Amygdala (tissue), 56 donors: ENCODE measurements at regions not wholly inside any gene's neighbourhood (a gene's known extent, or its start where the extent isn't known, plus 50 kb on each side); places are given as distances from the start of the nearest gene placed in this dataset.

Experiments used
- DNase-seq, 56 donors: peaks; one replicate each; lab custom pipeline; 2025; lab: John Stamatoyannopoulos, UW

DNA sequence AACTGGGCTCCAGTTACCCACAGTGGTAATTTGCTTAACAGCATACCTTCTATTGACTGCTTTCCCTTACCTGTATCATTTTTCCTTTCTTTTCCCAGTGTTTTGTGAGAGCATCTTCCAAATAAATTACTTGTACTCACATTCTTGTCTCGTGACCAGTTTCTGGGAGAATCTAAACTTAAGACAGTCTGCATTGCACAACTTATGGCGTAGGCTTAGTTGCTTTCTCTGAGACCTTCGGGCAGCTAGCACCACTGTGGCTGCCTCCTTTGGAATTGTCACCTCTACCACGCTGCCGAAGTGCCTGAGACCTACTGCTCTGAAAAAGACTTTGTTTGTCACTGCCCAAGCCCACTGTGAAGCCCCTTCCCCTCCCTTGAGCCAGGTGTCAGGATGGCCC is 188.1 kb upstream of the BMP2 start:
- DNase-seq, result no peak

DNA sequence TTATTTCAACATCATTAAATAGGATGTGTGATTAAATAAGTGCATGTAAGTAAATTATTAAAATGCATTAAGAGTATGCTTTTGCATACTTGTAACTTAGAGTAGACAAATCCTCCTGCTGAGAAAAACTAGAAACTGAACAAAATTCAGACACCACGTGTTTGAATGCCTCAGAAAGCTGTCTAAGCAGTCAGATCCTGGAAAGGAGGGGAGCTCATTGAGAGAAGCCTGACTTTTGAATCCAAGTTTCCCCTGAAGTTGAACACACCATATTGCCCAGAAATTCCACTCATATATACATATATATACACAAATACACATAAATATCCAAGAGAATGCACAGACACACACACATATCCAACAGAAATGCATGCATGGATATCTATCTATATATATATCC is 190.0 kb upstream of the BMP2 start:
- no peak for DNase-seq

- DNase-seq, result no peak
Observed at GRCh38 chr20:6576726-6577125, 190.8 kb upstream of the BMP2 start.

DNA sequence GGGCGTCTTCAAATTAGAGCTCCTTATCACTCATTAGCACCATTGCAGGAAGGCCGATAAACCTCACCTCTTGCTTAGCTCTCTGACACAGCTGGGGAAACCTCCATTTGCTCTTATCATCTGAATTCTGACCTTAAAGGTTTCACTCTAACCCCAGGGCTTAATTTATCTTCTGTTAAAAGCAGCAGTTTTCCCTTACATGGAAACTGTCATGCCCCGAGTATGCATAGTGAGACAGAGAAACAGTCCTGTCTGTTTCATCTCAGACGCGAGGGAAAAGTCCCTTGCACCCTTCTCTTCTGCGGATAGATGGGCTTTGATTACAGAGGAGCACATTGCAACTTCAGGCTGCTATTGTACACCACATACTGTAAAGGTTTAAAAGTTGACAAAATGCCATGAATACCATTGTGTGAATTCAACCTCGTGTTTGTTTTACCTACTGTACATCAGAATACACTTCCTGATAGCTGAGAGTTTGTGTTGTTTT is 191.5 kb upstream of the BMP2 start:
- no peak for DNase-seq

GRCh38 chr20:6566821-6567220 is 200.7 kb upstream of the BMP2 start:
- DNase-seq, result no peak

- no peak for DNase-seq
Observed at GRCh38 chr20:6562111-6562510, 205.4 kb upstream of the BMP2 start.

- no peak for DNase-seq
Observed at GRCh38 chr20:6560978-6561377, 206.5 kb upstream of the BMP2 start.

- no peak for DNase-seq
Observed at GRCh38 chr20:6559791-6560190, 207.7 kb upstream of the BMP2 start.

DNA sequence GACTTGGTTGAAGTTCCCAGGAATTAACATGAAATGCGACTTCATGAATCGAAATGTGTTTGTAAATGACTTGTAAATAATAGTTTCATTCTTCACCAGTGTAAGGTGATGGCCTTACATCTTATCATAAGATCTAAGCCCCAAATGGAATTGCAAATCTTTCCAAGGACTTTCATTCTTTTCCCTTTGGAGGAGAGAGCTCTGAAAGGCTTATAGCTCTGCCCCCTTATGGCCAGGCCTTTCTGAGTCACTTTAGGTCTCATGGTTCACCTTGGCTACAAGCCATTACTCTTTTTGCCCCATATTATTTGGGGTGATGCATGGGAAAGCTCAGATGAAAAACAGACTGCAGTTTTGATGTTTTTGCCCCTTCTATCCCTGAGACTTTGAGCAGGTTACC is 209.1 kb upstream of the BMP2 start:
- no peak for DNase-seq

GRCh38 chr20:6533761-6534479 is 233.6 kb upstream of the BMP2 start:
- peak in 1 of 56 donors; percentile 11 for DNase-seq

DNA sequence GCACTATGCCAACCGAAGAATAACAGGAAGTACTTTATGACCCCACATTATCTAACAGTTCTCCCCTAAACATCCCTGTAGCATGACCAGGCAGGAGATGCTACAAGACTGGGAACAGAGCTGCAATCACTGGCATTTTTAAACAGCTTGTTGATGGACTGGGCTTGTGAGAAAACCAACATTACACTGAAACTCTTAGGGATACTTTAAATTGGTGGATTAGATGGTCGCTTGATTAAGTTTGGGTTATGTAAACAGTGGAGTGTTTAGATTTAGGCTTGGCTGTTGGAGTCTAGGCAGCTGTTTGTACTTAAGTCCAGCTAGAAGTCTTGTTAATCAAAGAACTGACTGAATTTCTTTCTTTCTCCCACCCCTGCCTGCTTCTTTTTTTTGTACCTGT is 234.1 kb upstream of the BMP2 start:
- DNase-seq, result no peak

GRCh38 chr20:6530779-6531315 is 236.6 kb upstream of the BMP2 start:
- no peak for DNase-seq

DNA sequence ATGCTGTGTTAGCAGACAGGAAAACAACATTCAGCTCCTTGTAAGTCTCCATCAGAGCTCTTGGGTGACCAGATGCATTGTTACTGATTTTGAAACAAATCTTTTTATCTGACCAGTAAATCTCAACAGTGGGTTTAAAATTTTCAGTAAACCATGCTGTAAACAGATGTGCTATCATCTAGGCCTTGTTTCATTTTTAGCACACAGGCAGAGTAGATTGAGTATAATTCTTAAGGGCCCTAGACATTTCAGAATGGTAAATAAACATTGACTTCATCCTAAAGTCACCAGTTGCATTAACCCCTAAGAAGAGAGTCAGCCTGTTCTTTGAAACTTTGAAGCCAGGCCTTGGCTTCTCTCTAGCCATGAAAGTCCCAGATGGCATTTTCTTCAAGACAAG is 237.2 kb upstream of the BMP2 start:
- DNase-seq, result no peak

DNA sequence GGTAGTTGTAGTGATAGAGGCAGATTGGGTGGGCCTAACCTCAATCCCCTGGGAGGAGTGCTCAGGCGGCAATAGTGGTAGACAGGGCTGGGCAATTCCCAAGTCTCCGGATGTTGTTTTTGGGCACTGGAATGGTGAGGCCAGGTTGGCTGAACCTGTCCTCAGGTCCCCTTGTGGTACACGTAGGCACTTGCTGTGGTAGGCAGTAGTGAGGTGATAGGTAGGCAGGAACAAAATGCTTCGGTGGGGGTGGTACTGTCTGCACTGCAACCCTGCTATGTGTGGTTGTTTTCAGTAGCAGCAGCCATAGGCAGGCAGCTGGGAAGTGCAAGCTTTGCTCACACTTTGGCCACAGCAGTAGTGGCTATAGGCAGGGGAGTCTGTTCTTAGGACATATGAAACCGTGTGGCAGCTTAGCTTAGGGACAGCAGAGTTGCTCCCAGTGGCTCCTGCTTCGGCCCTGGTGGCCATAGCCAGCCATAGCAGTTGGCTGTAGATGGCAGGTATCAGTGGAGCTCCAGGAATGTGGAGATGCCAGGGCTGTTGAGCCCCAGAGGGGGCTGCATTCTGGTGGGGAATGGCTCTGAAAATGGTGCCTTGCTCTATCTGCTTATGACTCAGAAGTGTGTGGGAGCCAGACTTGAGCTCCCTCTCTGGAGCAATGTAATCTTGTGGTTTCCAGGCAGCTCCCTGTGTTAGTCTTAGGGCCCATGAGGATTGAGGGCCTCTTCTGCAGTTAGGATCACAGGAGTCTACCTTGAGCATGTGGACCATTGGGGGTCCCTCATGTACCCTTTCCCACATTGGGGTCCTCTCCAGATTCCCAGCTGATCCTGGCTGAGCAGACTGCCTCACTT is 241.8 kb upstream of the BMP2 start:
- no peak for DNase-seq

- no peak for DNase-seq
Observed at GRCh38 chr20:6524305-6524704, 243.2 kb upstream of the BMP2 start.

DNA sequence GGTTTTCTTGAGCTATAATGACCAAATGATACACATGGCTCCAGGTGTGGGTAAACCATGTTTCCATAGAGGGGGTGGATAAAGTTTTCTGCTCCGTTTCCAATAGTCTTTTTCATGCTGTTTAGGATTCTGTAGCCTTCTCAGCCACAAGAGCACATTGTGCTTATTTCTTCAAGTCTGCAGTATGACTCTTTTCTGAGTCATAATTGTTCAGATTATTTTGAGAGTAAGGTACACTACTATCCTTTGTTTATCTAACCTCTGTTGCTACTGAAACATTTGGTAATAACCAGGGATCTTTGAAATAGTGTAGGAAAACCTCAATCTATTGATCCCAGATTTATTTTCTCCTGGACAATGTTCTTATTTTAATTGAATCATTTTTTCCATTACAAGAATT is 247.9 kb upstream of the BMP2 start:
- no peak for DNase-seq

- no peak for DNase-seq
Observed at GRCh38 chr20:6515261-6515660, 252.2 kb upstream of the BMP2 start.

DNA sequence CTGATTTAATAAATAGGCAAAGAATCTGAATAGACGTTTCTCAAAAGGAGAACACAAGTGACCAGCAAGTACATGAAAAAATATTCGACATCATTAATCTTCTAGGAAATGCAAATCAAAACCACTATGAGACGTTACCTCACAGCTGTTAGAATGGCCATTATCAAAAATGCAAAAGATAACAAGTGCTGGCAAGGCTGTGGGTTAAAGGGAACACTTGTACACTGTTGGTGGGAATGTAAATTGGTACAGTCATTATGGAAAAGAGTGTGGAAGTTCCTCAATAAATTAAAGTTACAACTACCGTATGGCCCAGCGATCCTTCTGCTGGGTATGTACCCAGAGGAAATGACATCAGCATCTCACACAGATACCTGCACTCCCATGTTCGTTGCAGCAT is 253.9 kb upstream of the BMP2 start:
- no peak for DNase-seq

DNA sequence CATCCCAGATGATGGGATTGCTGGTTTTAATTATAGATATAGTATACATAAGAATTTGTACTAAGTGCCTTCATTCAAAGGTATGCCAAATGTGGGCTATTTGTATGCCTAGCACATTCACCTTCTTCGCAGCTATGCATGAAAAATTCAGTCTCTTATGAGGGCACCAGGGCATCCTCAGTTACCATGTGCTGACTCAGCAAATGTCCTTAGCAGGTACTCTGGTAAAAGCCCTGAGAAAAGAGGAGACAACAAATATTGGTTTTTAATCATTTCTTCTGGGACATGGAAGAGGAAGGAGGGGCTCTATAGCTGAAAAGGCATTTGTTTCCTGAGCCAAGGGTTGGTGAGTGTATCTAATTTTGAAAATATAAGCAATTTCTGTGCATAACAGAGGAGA is 258.1 kb upstream of the BMP2 start:
- DNase-seq, result no peak

GRCh38 chr20:6506906-6507305 is 260.6 kb upstream of the BMP2 start:
- no peak for DNase-seq

GRCh38 chr20:6504826-6505225 is 262.7 kb upstream of the BMP2 start:
- no peak for DNase-seq

GRCh38 chr20:6504179-6504578 is 263.3 kb upstream of the BMP2 start:
- no peak for DNase-seq
